NCI-H524 treated with DMSO at 0.1 percent for 48 hours (cell line): ENCODE measurements at regions not wholly inside any gene's neighbourhood (a gene's known extent, or its start where the extent isn't known, plus 50 kb on each side); places are given as distances from the start of the nearest gene placed in this dataset.
"Not testable (repeated sequence)": the region's sequence is repeated elsewhere in the genome, so short reads cannot be mapped to it uniquely, and the experiment has no call there.

Experiments used
- DNase-seq: peaks from one replicate; lab custom pipeline; 2025; lab: John Stamatoyannopoulos, UW

GRCh38 chr5:63555874-63556273, 406.4 kb downstream of the HTR1A start:
- no peak for DNase-seq

- DNase-seq: no peak
These were observed 408.1 kb downstream of the HTR1A start for GRCh38 chr5:63554191-63554590.

- DNase-seq: no peak
These were observed 409.2 kb downstream of the HTR1A start for GRCh38 chr5:63553073-63553472.

- DNase-seq: no peak
These were observed 426.2 kb downstream of the HTR1A start for GRCh38 chr5:63535840-63536602.

- DNase-seq: no peak
These were observed 438.0 kb downstream of the HTR1A start for GRCh38 chr5:63524281-63524680.

- no peak for DNase-seq
These were observed 446.2 kb downstream of the HTR1A start for GRCh38 chr5:63516006-63516405.

GRCh38 chr5:63500242-63500641, 462.0 kb downstream of the HTR1A start:
- DNase-seq: no peak

GRCh38 chr5:63495225-63495624, 467.0 kb downstream of the HTR1A start:
- DNase-seq: no peak

GRCh38 chr5:63483338-63483737, 478.9 kb downstream of the HTR1A start:
- no peak for DNase-seq

GRCh38 chr5:63473335-63473967, 488.8 kb downstream of the HTR1A start:
- no peak for DNase-seq

GRCh38 chr5:63456279-63456678, 506.0 kb downstream of the HTR1A start:
- DNase-seq: no peak

GRCh38 chr5:63451188-63451587, 511.1 kb downstream of the HTR1A start:
- no peak for DNase-seq

- peak; percentile 1 for DNase-seq
These were observed 522.7 kb downstream of the HTR1A start for GRCh38 chr5:63439537-63439936.

- DNase-seq: no peak
These were observed 552.5 kb downstream of the HTR1A start for GRCh38 chr5:63409737-63410136.

GRCh38 chr5:63408984-63409383, 553.3 kb downstream of the HTR1A start:
- no peak for DNase-seq

GRCh38 chr5:63401436-63402046, 560.7 kb downstream of the HTR1A start:
- peak; percentile 11 for DNase-seq

- DNase-seq: no peak
These were observed 562.2 kb downstream of the HTR1A start for GRCh38 chr5:63400079-63400478.

- no peak for DNase-seq
These were observed 563.9 kb downstream of the HTR1A start for GRCh38 chr5:63398346-63398745.

- DNase-seq: not testable (repeated sequence)
These were observed 574.1 kb downstream of the HTR1A start for GRCh38 chr5:63388188-63388587.

GRCh38 chr5:63375851-63376250, 586.4 kb downstream of the HTR1A start:
- no peak for DNase-seq

GRCh38 chr5:63374085-63374484, 588.2 kb downstream of the HTR1A start:
- no peak for DNase-seq

GRCh38 chr5:63351164-63351563, 611.1 kb downstream of the HTR1A start:
- no peak for DNase-seq

- no peak for DNase-seq
These were observed 615.8 kb downstream of the HTR1A start for GRCh38 chr5:63346451-63346850.
